Sigmoid colon (tissue), 4 donors: ENCODE measurements at regions not wholly inside any gene's neighbourhood (a gene's known extent, or its start where the extent isn't known, plus 50 kb on each side); places are given as distances from the start of the nearest gene placed in this dataset.

Experiments
- EP300 ChIP-seq, 4 donors: sonication (generic); formaldehyde crosslinking; IDR thresholded peaks; one replicate each; pipeline ENCODE4 v1.6.1; 2017; ENCODE audit warnings: antibody characterized with exemption in 4 of 4
- POLR2AphosphoS5 ChIP-seq, 4 donors: sonication (generic); formaldehyde crosslinking; IDR thresholded peaks; one replicate each; pipeline ENCODE4 v1.6.1; 2017; ENCODE audit warnings: antibody characterized with exemption in 4 of 4

GRCh38 chr11:119571311-119571710 lies 148.3 kb upstream of the THY1 start:
- no peak for TF ChIP-seq EP300 (IDR thresholded peaks at IDR 0.05)
- TF ChIP-seq POLR2AphosphoS5 (IDR thresholded peaks at IDR 0.05) = no peak
